DOHH2 (cell line): ENCODE measurements at regions not wholly inside any gene's neighbourhood (a gene's known extent, or its start where the extent isn't known, plus 50 kb on each side); places are given as distances from the start of the nearest gene placed in this dataset.

Source experiments
- CTCF ChIP-seq: fragments of 200-600 bp; sonication (generic); IDR thresholded peaks from one replicate; pipeline ENCODE4 v1.5.1; 2014; ENCODE audit warnings: antibody characterized with exemption, mild to moderate bottlenecking, low read depth, low read length; ENCODE audit not compliant: poor library complexity, severe bottlenecking
- EZH2phosphoT487 ChIP-seq: fragments of 200-600 bp; sonication (generic); IDR thresholded peaks from 2 replicates; pipeline ENCODE4 v1.6.1; 2017; ENCODE audit warnings: borderline replicate concordance, mild to moderate bottlenecking, antibody characterized with exemption, low read length, moderate library complexity, mixed read lengths

- TF ChIP-seq CTCF: no peak
- TF ChIP-seq EZH2phosphoT487: no peak
Measured at GRCh38 chr2:138137949-138138348, 173.7 kb downstream of the HNMT start.
